HG02870 (cell line): ENCODE measurements at regions not wholly inside any gene's neighbourhood (a gene's known extent, or its start where the extent isn't known, plus 50 kb on each side); places are given as distances from the start of the nearest gene placed in this dataset.
"Not testable (repeated sequence)": the region's sequence is repeated elsewhere in the genome, so short reads cannot be mapped to it uniquely, and the experiment has no call there.

ENCODE experiments used
- ATAC-seq: cut with Tn5 transposase; IDR thresholded peaks from one replicate; pipeline ENCODE4 v1.9.1; 2021; ENCODE audit warnings: mild to moderate bottlenecking, moderate library complexity; ENCODE audit not compliant: unreplicated experiment

GRCh38 chr13:76829572-76830327 is 56.5 kb downstream of the KCTD12 start:
- ATAC-seq: no peak

- peak; percentile 54 for ATAC-seq
Observed at GRCh38 chr13:76828316-76828741, 57.9 kb downstream of the KCTD12 start.

- ATAC-seq: no peak
Observed at GRCh38 chr13:76826527-76826926, 59.7 kb downstream of the KCTD12 start.

GRCh38 chr13:76825430-76825829 is 60.8 kb downstream of the KCTD12 start:
- no peak for ATAC-seq

- ATAC-seq: no peak
Observed at GRCh38 chr13:76823969-76824368, 62.2 kb downstream of the KCTD12 start.

- ATAC-seq: peak; percentile 60
Observed at GRCh38 chr13:76822698-76823267, 63.4 kb downstream of the KCTD12 start.

GRCh38 chr13:76821222-76821621 is 65.0 kb downstream of the KCTD12 start:
- ATAC-seq: not testable (repeated sequence)

GRCh38 chr13:76820759-76821158 is 65.4 kb downstream of the KCTD12 start:
- ATAC-seq: no peak

- peak; percentile 76 for ATAC-seq
Observed at GRCh38 chr13:76816394-76816793, 69.8 kb downstream of the KCTD12 start.

- no peak for ATAC-seq
Observed at GRCh38 chr13:76815344-76815743, 70.9 kb downstream of the KCTD12 start.

- ATAC-seq: no peak
Observed at GRCh38 chr13:76813891-76814290, 72.3 kb downstream of the KCTD12 start.

GRCh38 chr13:76813000-76813691 is 73.1 kb downstream of the KCTD12 start:
- ATAC-seq: no peak

GRCh38 chr13:76812206-76812897 is 73.9 kb downstream of the KCTD12 start:
- no peak for ATAC-seq

GRCh38 chr13:76809389-76809788 is 76.8 kb downstream of the KCTD12 start:
- no peak for ATAC-seq

GRCh38 chr13:76808927-76809326 is 77.3 kb downstream of the KCTD12 start:
- ATAC-seq: no peak

GRCh38 chr13:76804801-76805200 is 81.4 kb downstream of the KCTD12 start:
- no peak for ATAC-seq

- no peak for ATAC-seq
Observed at GRCh38 chr13:76803831-76804230, 82.4 kb downstream of the KCTD12 start.

GRCh38 chr13:76800943-76801342 is 85.3 kb downstream of the KCTD12 start:
- ATAC-seq: no peak

GRCh38 chr13:76799696-76800095 is 86.5 kb downstream of the KCTD12 start:
- no peak for ATAC-seq

GRCh38 chr13:76798037-76798436 is 88.2 kb downstream of the KCTD12 start:
- ATAC-seq: no peak

GRCh38 chr13:76797361-76797760 is 88.8 kb downstream of the KCTD12 start:
- no peak for ATAC-seq
